NT2/D1 (cell line): ENCODE measurements at regions not wholly inside any gene's neighbourhood (a gene's known extent, or its start where the extent isn't known, plus 50 kb on each side); places are given as distances from the start of the nearest gene placed in this dataset.

Experiments
- DNase-seq: peaks from one replicate; pipeline ENCODE4 v3.0.0-alpha.2; 2011; ENCODE audit warnings: low read depth, low spot score
- H3K27me3 ChIP-seq: 2 replicates; pipeline ENCODE4 v1.6.0; 2011; ENCODE audit warnings: mild to moderate bottlenecking; ENCODE audit not compliant: insufficient read length, insufficient read depth
- H3K36me3 ChIP-seq: 2 replicates; pipeline ENCODE4 v1.6.1; 2011; ENCODE audit warnings: mild to moderate bottlenecking, low read length, mixed read lengths; ENCODE audit not compliant: insufficient read depth, insufficient read length
- H3K4me1 ChIP-seq: 2 replicates; pipeline ENCODE4 v1.5.1; 2011; ENCODE audit not compliant: insufficient read depth, insufficient read length
- H3K4me3 ChIP-seq: 2 replicates; pipeline ENCODE4 v1.5.1; 2011; ENCODE audit warnings: low read depth; ENCODE audit not compliant: insufficient read length
- H3K9ac ChIP-seq: 2 replicates; pipeline ENCODE4 v1.6.0; 2011; ENCODE audit warnings: low read depth; ENCODE audit not compliant: insufficient read length
- H3K9me3 ChIP-seq: 2 replicates; pipeline ENCODE4 v1.5.1; 2011; ENCODE audit warnings: mild to moderate bottlenecking, low read length; ENCODE audit not compliant: insufficient read depth
- SUZ12 ChIP-seq: IDR thresholded peaks from 2 replicates; pipeline ENCODE4 v1.6.1; 2011; ENCODE audit not compliant: insufficient read length, insufficient read depth; ENCODE audit errors: extremely low read depth
- YY1 ChIP-seq: IDR thresholded peaks from 2 replicates; pipeline ENCODE4 v1.6.1; 2011; ENCODE audit not compliant: insufficient read length, insufficient read depth
- ZNF274 ChIP-seq: IDR thresholded peaks from 2 replicates; pipeline ENCODE4 v1.6.1; 2011; ENCODE audit warnings: mild to moderate bottlenecking, low read depth, low read length

DNA sequence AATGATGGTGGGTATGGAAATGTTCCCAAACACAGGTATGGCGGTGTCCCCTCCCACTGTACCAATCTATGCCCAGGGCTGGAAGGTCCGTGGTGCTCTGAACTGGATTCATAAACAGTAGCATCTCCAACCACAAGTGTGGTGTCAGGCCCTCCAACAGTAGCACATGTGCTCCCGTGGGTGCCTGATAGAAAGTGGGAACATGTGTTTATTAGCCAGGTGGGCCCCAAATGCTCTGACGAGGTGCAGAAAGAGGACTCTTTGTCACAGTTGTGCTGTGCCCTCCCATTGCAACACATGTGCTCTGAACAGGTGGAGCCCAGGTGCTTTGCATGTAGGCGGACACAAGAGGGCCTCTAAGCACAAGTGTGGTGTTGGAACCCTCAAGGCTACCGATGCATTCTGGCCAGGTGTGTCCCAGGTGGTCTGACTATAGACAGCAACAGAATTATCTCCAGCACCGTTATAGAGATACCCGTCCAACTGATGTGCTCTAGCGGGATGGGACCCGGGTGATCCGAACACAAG lies 75.4 kb upstream of the ZNF30 start:
- H3K36me3 ChIP-seq = no peaks in the 10 kb centered on the region
- no peaks in the 10 kb centered on the region for H3K4me1 ChIP-seq
- H3K4me3 ChIP-seq = no peak overlapping the region
- DNase-seq = no peak
- no peaks in the 10 kb centered on the region for H3K27me3 ChIP-seq
- H3K9ac ChIP-seq = no peak overlapping the region
- TF ChIP-seq SUZ12 = no peak
- no peak for TF ChIP-seq ZNF274
- TF ChIP-seq YY1 = no peak
- H3K9me3 ChIP-seq = no peaks in the 10 kb centered on the region

DNA sequence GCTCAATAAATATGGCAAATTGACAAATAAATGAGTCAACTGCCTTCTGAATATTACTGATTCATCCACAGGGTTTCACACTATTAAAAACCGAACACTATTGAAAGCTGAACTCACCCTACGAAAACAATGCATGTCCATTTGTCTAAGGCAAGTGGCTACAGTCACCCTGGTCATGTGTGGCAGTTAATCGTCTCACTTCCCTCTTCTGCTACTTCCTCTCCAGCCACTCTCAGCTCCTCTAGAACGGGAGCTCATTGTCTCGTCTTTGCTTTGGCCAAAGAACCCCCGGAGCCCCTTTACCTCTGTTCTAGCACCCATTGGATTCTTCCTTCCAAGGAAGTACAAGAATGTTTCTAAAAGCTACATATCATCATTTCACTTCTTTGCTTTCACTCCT lies 74.4 kb upstream of the ZNF599 start:
- Histone ChIP-seq H3K9ac (no peak overlapping the region), H3K4me1 (no peaks in the 10 kb centered on the region), H3K4me3 (no peak overlapping the region), H3K9me3 (no peaks in the 10 kb centered on the region), H3K27me3 (no peaks in the 10 kb centered on the region), H3K36me3 (no peaks in the 10 kb centered on the region)
- no peak for TF ChIP-seq YY1
- no peak for TF ChIP-seq SUZ12
- no peak for TF ChIP-seq ZNF274
- no peak for DNase-seq

DNA sequence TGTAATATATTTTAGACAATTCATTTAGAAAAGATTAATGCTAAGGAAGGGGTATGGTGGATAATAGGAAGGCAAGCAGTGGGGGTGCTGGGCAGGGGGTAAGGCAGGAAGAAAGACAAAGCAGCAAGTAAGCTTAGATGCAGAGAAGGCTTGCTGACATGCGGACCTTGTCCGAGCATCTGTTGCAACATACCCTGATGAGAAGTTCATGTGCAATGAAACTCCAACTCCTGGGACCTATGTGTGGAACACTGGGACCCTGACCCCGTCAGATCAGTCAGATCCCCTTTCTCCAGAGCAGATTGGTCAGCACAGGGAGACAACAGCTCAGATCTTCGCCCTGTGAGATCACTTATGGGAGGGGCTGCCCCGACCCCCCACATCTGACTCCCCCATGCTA lies 71.3 kb upstream of the ZNF599 start:
- Histone ChIP-seq H3K9me3 (no peaks in the 10 kb centered on the region), H3K9ac (no peak overlapping the region), H3K4me3 (no peak overlapping the region), H3K36me3 (no peaks in the 10 kb centered on the region), H3K27me3 (peaks cover 7% of the 10 kb centered on the region), H3K4me1 (no peaks in the 10 kb centered on the region)
- no peak for DNase-seq
- no peak for TF ChIP-seq YY1
- TF ChIP-seq ZNF274 = no peak
- no peak for TF ChIP-seq SUZ12

DNA sequence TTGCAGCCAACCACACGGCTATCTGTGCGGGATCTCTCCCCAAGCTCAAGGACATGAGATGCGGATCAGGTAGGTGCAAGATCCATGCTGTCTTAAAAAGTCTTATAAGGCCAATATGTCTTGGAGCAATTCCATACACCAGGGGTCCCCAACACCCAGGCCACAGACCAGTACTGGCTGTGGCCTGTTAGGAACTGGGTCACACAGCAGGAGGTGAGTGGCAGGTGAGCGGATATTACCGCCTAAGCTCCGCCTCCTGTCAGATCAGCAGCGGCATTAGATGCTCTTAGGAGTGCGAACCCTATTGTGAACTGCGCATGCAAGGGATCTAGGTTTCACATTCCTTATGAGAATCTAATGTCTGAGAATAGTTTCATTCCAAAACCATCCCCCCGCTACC lies 68.8 kb upstream of the ZNF599 start:
- no peak for DNase-seq
- Histone ChIP-seq H3K9me3 (no peaks in the 10 kb centered on the region), H3K36me3 (no peaks in the 10 kb centered on the region), H3K27me3 (peaks cover 12% of the 10 kb centered on the region), H3K4me1 (no peaks in the 10 kb centered on the region), H3K4me3 (no peak overlapping the region), H3K9ac (no peak overlapping the region)
- TF ChIP-seq YY1 (no peak), ZNF274 (no peak), SUZ12 (no peak)

DNA sequence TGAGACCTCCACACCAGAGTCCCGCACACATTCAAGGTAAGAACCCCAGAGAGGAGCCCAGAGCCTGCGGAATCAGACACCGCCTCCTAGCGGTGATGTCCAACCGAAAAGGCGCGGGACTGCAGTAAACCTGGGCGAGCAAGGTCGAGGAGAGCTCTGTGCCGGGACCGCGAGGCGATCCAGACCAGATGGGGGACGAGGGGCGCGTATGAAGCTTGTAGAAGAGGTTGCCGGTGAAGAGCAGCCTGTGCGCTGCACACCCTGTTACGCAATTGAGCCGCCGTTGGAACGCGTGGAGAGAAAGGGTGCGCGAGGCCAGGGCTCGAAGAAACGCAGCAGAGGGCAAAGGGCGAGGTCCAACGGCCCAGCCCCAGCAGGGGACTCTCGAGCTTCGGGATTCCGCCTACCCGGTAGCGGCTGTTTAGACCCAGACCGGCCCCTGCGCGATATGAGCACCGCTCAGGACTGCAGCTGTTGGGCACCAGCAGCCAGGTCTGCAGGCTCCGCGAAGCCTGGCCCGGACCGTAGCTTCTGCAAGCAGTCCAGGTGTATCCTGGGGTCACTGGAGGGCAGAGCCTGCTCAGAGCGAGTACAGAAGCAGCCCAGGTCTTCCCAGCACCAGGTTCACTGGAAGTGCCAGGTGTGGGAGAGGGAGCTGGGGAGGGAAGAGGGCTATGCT lies 65.9 kb upstream of the ZNF599 start:
- TF ChIP-seq ZNF274 (no peak), YY1 (no peak), SUZ12 (no peak)
- Histone ChIP-seq H3K27me3 (peaks cover 12% of the 10 kb centered on the region), H3K36me3 (no peaks in the 10 kb centered on the region), H3K4me3 (no peak overlapping the region), H3K9ac (no peak overlapping the region), H3K4me1 (no peaks in the 10 kb centered on the region), H3K9me3 (no peaks in the 10 kb centered on the region)
- DNase-seq = no peak

DNA sequence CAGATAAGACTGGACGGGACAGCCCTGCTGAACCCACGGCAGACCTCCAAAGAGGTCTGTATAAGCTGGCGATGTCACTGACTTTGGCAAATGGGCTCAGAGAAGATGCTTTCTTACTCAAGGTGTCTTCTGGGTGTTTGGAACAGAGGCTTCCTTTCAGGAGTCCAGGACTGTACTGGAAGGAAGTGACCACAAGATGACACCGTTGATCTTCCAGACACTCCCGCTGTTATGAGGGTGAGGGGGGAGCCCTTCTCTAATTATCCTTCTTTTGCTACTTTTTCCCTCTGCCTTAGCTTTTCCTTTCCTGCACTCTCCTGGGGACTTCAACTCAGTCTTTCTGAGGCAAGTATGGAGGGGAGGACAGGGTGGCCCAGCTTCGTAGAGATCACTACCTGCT lies 65.2 kb upstream of the ZNF599 start:
- no peak overlapping the region for H3K9ac ChIP-seq
- H3K9me3 ChIP-seq = no peaks in the 10 kb centered on the region
- no peak for TF ChIP-seq YY1
- TF ChIP-seq ZNF274 = no peak
- TF ChIP-seq SUZ12 = no peak
- no peaks in the 10 kb centered on the region for H3K4me1 ChIP-seq
- peaks cover 12% of the 10 kb centered on the region for H3K27me3 ChIP-seq
- no peaks in the 10 kb centered on the region for H3K36me3 ChIP-seq
- no peak overlapping the region for H3K4me3 ChIP-seq
- no peak for DNase-seq

DNA sequence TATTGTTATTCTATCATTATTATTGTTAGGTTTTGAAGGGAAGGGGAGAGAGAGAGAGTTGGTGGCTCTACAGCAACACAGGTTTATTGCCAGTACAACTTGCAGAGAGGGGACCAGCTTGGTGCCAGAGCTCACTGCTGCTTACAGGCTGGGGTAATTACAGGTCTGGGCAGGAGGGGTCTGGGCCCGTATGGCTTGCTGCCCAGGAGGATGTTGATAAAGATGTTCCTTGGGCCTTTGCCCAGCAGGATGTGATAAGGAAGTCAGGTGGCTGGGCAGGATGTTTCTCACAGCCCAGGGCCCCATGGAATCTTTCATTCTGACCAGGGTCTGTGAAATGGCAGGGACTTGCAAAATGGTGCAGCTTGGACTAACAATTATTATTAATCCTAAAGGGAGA lies 64.2 kb upstream of the ZNF599 start:
- Histone ChIP-seq H3K9me3 (no peaks in the 10 kb centered on the region), H3K27me3 (peaks cover 12% of the 10 kb centered on the region), H3K9ac (no peak overlapping the region), H3K4me1 (no peaks in the 10 kb centered on the region), H3K4me3 (no peak overlapping the region), H3K36me3 (no peaks in the 10 kb centered on the region)
- no peak for DNase-seq
- TF ChIP-seq SUZ12 (no peak), YY1 (no peak), ZNF274 (no peak)
